ENCODE measurements at regions not wholly inside any gene's neighbourhood (a gene's known extent, or its start where the extent isn't known, plus 50 kb on each side); places are given as distances from the start of the nearest gene placed in this dataset.

DNA sequence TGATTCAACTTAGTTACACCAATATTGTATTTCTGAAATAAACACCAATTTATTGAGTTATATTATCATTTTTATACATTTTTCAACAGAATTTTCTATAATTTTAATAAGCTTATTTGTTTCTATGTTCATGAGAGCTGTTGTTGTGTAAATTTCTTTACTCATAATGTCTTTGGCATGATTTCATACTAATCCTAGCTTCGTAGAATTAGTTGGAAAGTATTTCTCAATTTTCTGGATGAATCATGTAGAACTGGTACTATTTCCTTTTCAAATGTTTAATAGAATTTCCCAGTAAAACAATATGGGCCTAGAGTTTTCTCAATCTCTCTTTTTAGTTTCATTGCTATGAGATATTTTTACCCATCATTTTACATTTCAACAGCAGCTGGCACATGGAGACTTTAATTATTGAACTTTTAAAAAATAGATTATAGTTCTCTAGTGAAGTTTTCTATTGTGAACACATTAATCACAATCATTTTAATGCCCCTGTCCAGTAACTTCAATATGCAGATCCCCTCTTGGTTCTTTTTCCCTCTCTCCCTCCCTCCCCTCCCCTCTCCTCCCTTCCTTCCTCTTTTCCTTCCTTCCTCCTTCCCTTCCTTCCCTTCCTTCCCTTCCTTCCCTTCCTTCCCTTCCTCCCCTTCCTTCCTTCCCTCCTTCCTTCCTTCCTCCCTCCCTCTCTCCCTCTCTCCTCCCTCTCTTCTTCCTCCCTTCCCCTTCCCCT, 1357.1 kb downstream of the ZPLD1 start:
- Histone ChIP-seq H3K18ac (ENCODE audit: extremely low read depth, low read length) (no peak overlapping the region), H3K4me2 (ENCODE audit: insufficient read depth in 1 of 2, low read depth in 2 of 2, low read length in 2 of 2) (no peak overlapping the region), H3K4me3 (ENCODE audit: extremely low read depth in 1 of 4, insufficient read depth in 2 of 4, low read depth in 3 of 4, low read length in 4 of 4) (no peak overlapping the region), H3K14ac (ENCODE audit: insufficient read length) (no peak overlapping the region), H3K27me3 (replicated peaks in 1 of 4; ENCODE audit: control insufficient read depth in 3 of 4, extremely low read depth in 1 of 4, insufficient read depth in 3 of 4, low read length in 3 of 4) (no peaks in the 10 kb centered on the region), H3K56ac (replicated peaks; ENCODE audit: insufficient read length, low read depth, low read length) (no peak overlapping the region), H3K9ac (replicated peaks in 1 of 4; ENCODE audit: extremely low read depth in 1 of 4, low read depth in 3 of 4, low read length in 3 of 4) (no peak overlapping the region), H3K79me1 (ENCODE audit: low read depth, low read length) (no peaks in the 10 kb centered on the region), H2AK5ac (ENCODE audit: low read depth, low read length) (no peak overlapping the region; the same call in 1 of the 2 replicates), H2BK12ac (ENCODE audit: low read depth, low read length) (no peak overlapping the region; the same call in 1 of the 2 replicates), H3K27ac (ENCODE audit: low read depth, low read length) (no peak overlapping the region), H2AFZ (ENCODE audit: low read length) (no peak overlapping the region), H3K23me2 (ENCODE audit: low read depth, low read length) (no peaks in the 10 kb centered on the region; the same call in 1 of the 2 replicates), H2BK20ac (ENCODE audit: low read length) (no peak overlapping the region), H3K79me2 (ENCODE audit: control insufficient read depth in 1 of 2, insufficient read depth in 2 of 2, low read length in 2 of 2) (no peaks in the 10 kb centered on the region), H4K8ac (ENCODE audit: extremely low read depth, insufficient read depth, low read length) (no peak overlapping the region), H4K5ac (ENCODE audit: insufficient read length, low read depth, low read length) (no peak overlapping the region), H3K9me3 (ENCODE audit: insufficient read depth in 2 of 2, low read depth in 1 of 2, low read length in 1 of 2) (no peaks in the 10 kb centered on the region), H3K36me3 (ENCODE audit: control insufficient read depth in 2 of 4, insufficient read depth in 4 of 4, low read length in 3 of 4) (no peaks in the 10 kb centered on the region), H2BK5ac (ENCODE audit: low read depth, low read length) (no peak overlapping the region), H3K4me1 (replicated peaks in 1 of 4; ENCODE audit: control insufficient read depth in 3 of 4, insufficient read depth in 4 of 4, low read length in 3 of 4) (peaks cover 0 to 3% (median 0%) of the 10 kb centered on the region in 4 experiments; a peak in 1 of 7 replicates), H4K20me1 (replicated peaks in 1 of 2; ENCODE audit: control insufficient read depth in 1 of 2, insufficient read depth in 2 of 2, low read length in 2 of 2) (no peaks in the 10 kb centered on the region), H3K23ac (ENCODE audit: insufficient read length) (no peak overlapping the region), H2BK120ac (replicated peaks; ENCODE audit: low read depth, low read length) (no peak overlapping the region), H4K91ac (replicated peaks; ENCODE audit: insufficient read length, low read length) (no peak overlapping the region), H2BK15ac (ENCODE audit: low read length) (no peak overlapping the region), H3K4ac (replicated peaks; ENCODE audit: insufficient read length, low read depth, low read length) (no peak overlapping the region)
- 94% methylated on average over 1 of the region's 1 CpG; no CpG with 5 or more reads in 1 of the 2 experiments for WGBS, 2 experiments (ENCODE audit: extremely low coverage in 1 of 2, insufficient coverage in 1 of 2, insufficient read length in 1 of 2, insufficient replicate concordance in 2 of 2, low coverage in 1 of 2, low lambda C conversion rate in 2 of 2, missing lambda C conversion rate in 1 of 2)
- POLR2A ChIA-PET (ENCODE audit: partially characterized antibody) = no interaction called here
- FAIRE-seq (no peak), DNase-seq (ENCODE audit: low read depth in 1 of 2, low spot score in 2 of 2) (no peak)
- CTCF ChIA-PET (ENCODE audit: partially characterized antibody) = interaction anchor here (1.1 kb wide), 1 partner anchor 23 kb away, joined by 4 read pairs; no protein-coding TSS in a partner anchor
- no peak for TF ChIP-seq EGR1 (IDR thresholded peaks at IDR 0.05; ENCODE audit: borderline replicate concordance, low read depth, low read length)
- no peak for TF ChIP-seq CEBPB (IDR thresholded peaks at IDR 0.05; ENCODE audit: low read depth, low read length)
- no peak for TF ChIP-seq TAF1 (IDR thresholded peaks at IDR 0.05; ENCODE audit: low read depth, low read length)
- no peak for TF ChIP-seq SUZ12 (IDR thresholded peaks at IDR 0.05; ENCODE audit: low read length)
- TF ChIP-seq NRF1 (IDR thresholded peaks at IDR 0.05; ENCODE audit: low read depth, low read length) = no peak
- no peak for TF ChIP-seq BRCA1 (IDR thresholded peaks at IDR 0.05; ENCODE audit: low read depth, low read length)
- TF ChIP-seq, protein P1, sequence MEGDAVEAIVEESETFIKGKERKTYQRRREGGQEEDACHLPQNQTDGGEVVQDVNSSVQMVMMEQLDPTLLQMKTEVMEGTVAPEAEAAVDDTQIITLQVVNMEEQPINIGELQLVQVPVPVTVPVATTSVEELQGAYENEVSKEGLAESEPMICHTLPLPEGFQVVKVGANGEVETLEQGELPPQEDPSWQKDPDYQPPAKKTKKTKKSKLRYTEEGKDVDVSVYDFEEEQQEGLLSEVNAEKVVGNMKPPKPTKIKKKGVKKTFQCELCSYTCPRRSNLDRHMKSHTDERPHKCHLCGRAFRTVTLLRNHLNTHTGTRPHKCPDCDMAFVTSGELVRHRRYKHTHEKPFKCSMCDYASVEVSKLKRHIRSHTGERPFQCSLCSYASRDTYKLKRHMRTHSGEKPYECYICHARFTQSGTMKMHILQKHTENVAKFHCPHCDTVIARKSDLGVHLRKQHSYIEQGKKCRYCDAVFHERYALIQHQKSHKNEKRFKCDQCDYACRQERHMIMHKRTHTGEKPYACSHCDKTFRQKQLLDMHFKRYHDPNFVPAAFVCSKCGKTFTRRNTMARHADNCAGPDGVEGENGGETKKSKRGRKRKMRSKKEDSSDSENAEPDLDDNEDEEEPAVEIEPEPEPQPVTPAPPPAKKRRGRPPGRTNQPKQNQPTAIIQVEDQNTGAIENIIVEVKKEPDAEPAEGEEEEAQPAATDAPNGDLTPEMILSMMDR (IDR thresholded peaks at IDR 0.05; ENCODE audit: control extremely low read depth in 1 of 3, insufficient read depth in 1 of 3, low read depth in 1 of 3, low read length in 3 of 3) = no peak
- no peak for TF ChIP-seq POLR2AphosphoS5 (IDR thresholded peaks at IDR 0.05; ENCODE audit: low read depth, low read length)
- TF ChIP-seq GTF2F1 (IDR thresholded peaks at IDR 0.05; ENCODE audit: borderline replicate concordance, low read depth, low read length) = no peak
- no peak for TF ChIP-seq SP2 (IDR thresholded peaks at IDR 0.05; ENCODE audit: low read length)
